ENCODE measurements at regions not wholly inside any gene's neighbourhood (a gene's known extent, or its start where the extent isn't known, plus 50 kb on each side); places are given as distances from the start of the nearest gene placed in this dataset.

GRCh38 chr21:32147041-32147440 lies 131.8 kb downstream of the MIS18A start:
- Histone ChIP-seq H3K36me3 (replicated peaks; ENCODE audit: low read depth, low read length) (no peaks in the 10 kb centered on the region), H3K79me2 (ENCODE audit: low read length) (no peaks in the 10 kb centered on the region), H3K4me3 (ENCODE audit: low read length) (no peak overlapping the region), H3K9ac (ENCODE audit: low read length) (no peak overlapping the region), H2AFZ (ENCODE audit: low read depth, low read length) (no peak overlapping the region), H3K9me3 (ENCODE audit: insufficient read depth, low read length) (no peaks in the 10 kb centered on the region), H3K4me1 (ENCODE audit: low read length) (no peaks in the 10 kb centered on the region), H3K4me2 (ENCODE audit: low read length) (no peak overlapping the region), H3K27me3 (ENCODE audit: low read depth, low read length) (no peaks in the 10 kb centered on the region), H4K20me1 (ENCODE audit: insufficient read depth, low read length) (no peaks in the 10 kb centered on the region), H3K27ac (ENCODE audit: low read length) (no peak overlapping the region)
- TF ChIP-seq CTCF (IDR thresholded peaks at IDR 0.05; ENCODE audit: low read depth, low read length), result no peak
- no peak for TF ChIP-seq EZH2phosphoT487 (IDR thresholded peaks at IDR 0.05; ENCODE audit: low read depth)

- TF ChIP-seq CTCF (IDR thresholded peaks at IDR 0.05; ENCODE audit: low read depth, low read length) (no peak), EZH2phosphoT487 (IDR thresholded peaks at IDR 0.05; ENCODE audit: low read depth) (no peak)
- H3K27ac ChIP-seq (ENCODE audit: low read length), result no peak overlapping the region
- no peaks in the 10 kb centered on the region for H3K79me2 ChIP-seq (ENCODE audit: low read length)
- H3K9me3 ChIP-seq (ENCODE audit: insufficient read depth, low read length), result no peaks in the 10 kb centered on the region
- H3K4me1 ChIP-seq (ENCODE audit: low read length), result no peaks in the 10 kb centered on the region
- H3K9ac ChIP-seq (ENCODE audit: low read length), result no peak overlapping the region
- H4K20me1 ChIP-seq (ENCODE audit: insufficient read depth, low read length), result no peaks in the 10 kb centered on the region
- H3K4me2 ChIP-seq (ENCODE audit: low read length), result no peak overlapping the region
- H3K27me3 ChIP-seq (ENCODE audit: low read depth, low read length), result no peaks in the 10 kb centered on the region
- no peaks in the 10 kb centered on the region for H3K36me3 ChIP-seq (replicated peaks; ENCODE audit: low read depth, low read length)
- H3K4me3 ChIP-seq (ENCODE audit: low read length), result no peak overlapping the region
- H2AFZ ChIP-seq (ENCODE audit: low read depth, low read length), result no peak overlapping the region
Measured at GRCh38 chr21:32144851-32145250, 134.0 kb downstream of the MIS18A start.

- no peaks in the 10 kb centered on the region for H3K79me2 ChIP-seq (ENCODE audit: low read length)
- no peaks in the 10 kb centered on the region for H3K27me3 ChIP-seq (ENCODE audit: low read depth, low read length)
- H3K27ac ChIP-seq (ENCODE audit: low read length), result no peak overlapping the region
- TF ChIP-seq CTCF (IDR thresholded peaks at IDR 0.05; ENCODE audit: low read depth, low read length) (no peak), EZH2phosphoT487 (IDR thresholded peaks at IDR 0.05; ENCODE audit: low read depth) (no peak)
- H3K4me1 ChIP-seq (ENCODE audit: low read length), result no peaks in the 10 kb centered on the region
- H4K20me1 ChIP-seq (ENCODE audit: insufficient read depth, low read length), result no peaks in the 10 kb centered on the region
- no peak overlapping the region for H3K4me3 ChIP-seq (ENCODE audit: low read length)
- H3K9me3 ChIP-seq (ENCODE audit: insufficient read depth, low read length), result no peaks in the 10 kb centered on the region
- H3K9ac ChIP-seq (ENCODE audit: low read length), result no peak overlapping the region
- H3K36me3 ChIP-seq (replicated peaks; ENCODE audit: low read depth, low read length), result no peaks in the 10 kb centered on the region
- H3K4me2 ChIP-seq (ENCODE audit: low read length), result no peak overlapping the region
- H2AFZ ChIP-seq (ENCODE audit: low read depth, low read length), result no peak overlapping the region
Measured at GRCh38 chr21:32143241-32143939, 135.5 kb downstream of the MIS18A start.

GRCh38 chr21:32141318-32141633 lies 137.6 kb downstream of the MIS18A start:
- Histone ChIP-seq H3K9ac (ENCODE audit: low read length) (no peak overlapping the region), H4K20me1 (ENCODE audit: insufficient read depth, low read length) (no peaks in the 10 kb centered on the region), H3K36me3 (replicated peaks; ENCODE audit: low read depth, low read length) (no peaks in the 10 kb centered on the region), H3K79me2 (ENCODE audit: low read length) (no peaks in the 10 kb centered on the region), H3K4me3 (ENCODE audit: low read length) (no peak overlapping the region), H3K4me2 (ENCODE audit: low read length) (no peak overlapping the region), H3K4me1 (ENCODE audit: low read length) (peaks cover 3% of the 10 kb centered on the region), H3K9me3 (ENCODE audit: insufficient read depth, low read length) (no peaks in the 10 kb centered on the region), H3K27ac (ENCODE audit: low read length) (no peak overlapping the region), H2AFZ (ENCODE audit: low read depth, low read length) (no peak overlapping the region), H3K27me3 (ENCODE audit: low read depth, low read length) (no peaks in the 10 kb centered on the region)
- no peak for TF ChIP-seq CTCF (IDR thresholded peaks at IDR 0.05; ENCODE audit: low read depth, low read length)

All from OCI-LY3 (cell line).